ENCODE measurements at regions not wholly inside any gene's neighbourhood (a gene's known extent, or its start where the extent isn't known, plus 50 kb on each side); places are given as distances from the start of the nearest gene placed in this dataset.

- no peak for TF ChIP-seq POLR2A (IDR thresholded peaks at IDR 0.05)
- no peak for TF ChIP-seq CTCF (IDR thresholded peaks at IDR 0.05)
These were observed 2701.7 kb downstream of the PCDH7 start for GRCh38 chr4:33421887-33422286.

Measured in right lobe of liver (tissue), 4 donors.